ENCODE measurements at regions not wholly inside any gene's neighbourhood (a gene's known extent, or its start where the extent isn't known, plus 50 kb on each side); places are given as distances from the start of the nearest gene placed in this dataset.

DNA sequence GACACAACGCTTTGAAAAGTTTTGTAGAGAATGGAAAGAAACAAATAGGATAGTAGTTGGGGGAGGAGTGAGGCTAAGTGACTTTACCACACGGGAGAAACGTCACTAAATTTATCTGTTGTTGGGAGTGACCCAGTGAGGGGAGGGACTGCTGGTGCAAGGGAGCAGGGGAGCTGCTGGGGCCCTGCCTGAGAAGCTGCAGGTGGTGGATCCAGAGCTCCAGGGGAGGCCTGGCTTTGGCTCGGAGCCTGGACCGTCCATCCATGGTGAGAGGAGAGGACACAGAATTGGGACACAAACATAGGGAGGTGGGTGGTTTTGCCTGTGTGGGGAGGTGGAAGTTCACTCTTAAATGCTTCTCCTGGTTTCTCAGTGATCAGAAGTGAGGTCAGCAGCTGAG lies 107.6 kb downstream of the GOSR1 start (continued):
- TF ChIP-seq, protein P1, sequence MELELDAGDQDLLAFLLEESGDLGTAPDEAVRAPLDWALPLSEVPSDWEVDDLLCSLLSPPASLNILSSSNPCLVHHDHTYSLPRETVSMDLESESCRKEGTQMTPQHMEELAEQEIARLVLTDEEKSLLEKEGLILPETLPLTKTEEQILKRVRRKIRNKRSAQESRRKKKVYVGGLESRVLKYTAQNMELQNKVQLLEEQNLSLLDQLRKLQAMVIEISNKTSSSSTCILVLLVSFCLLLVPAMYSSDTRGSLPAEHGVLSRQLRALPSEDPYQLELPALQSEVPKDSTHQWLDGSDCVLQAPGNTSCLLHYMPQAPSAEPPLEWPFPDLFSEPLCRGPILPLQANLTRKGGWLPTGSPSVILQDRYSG (CRISPR knock-in tag; IDR thresholded peaks at IDR 0.05), result no peak
- TF ChIP-seq SALL2 (CRISPR knock-in tag; IDR thresholded peaks at IDR 0.05) (no peak), ZNF350 (CRISPR knock-in tag; IDR thresholded peaks at IDR 0.05; ENCODE audit: borderline replicate concordance, low read depth) (no peak), FOXJ3 (CRISPR knock-in tag; IDR thresholded peaks at IDR 0.05; ENCODE audit: borderline replicate concordance) (no peak), PCBP2 (optimal IDR thresholded peaks at IDR 0.05; ENCODE audit: low read depth, low read length, poor library complexity, severe bottlenecking) (no peak), TBP (CRISPR knock-in tag; IDR thresholded peaks at IDR 0.05) (no peak), TARDBP (CRISPR knock-in tag; IDR thresholded peaks at IDR 0.05) (no peak), ZC3H4 (CRISPR knock-in tag; IDR thresholded peaks at IDR 0.05; ENCODE audit: borderline replicate concordance) (no peak), TEAD3 (CRISPR knock-in tag; optimal IDR thresholded peaks at IDR 0.05; ENCODE audit: borderline replicate concordance) (no peak), ZNF703 (CRISPR knock-in tag; IDR thresholded peaks at IDR 0.05; ENCODE audit: borderline replicate concordance) (no peak), SALL1 (CRISPR knock-in tag; IDR thresholded peaks at IDR 0.05) (no peak), ZNF260 (CRISPR knock-in tag; IDR thresholded peaks at IDR 0.05; ENCODE audit: borderline replicate concordance, low read depth) (no peak), KDM3A (CRISPR knock-in tag; IDR thresholded peaks at IDR 0.05; ENCODE audit: low read depth) (no peak)
- TF ChIP-seq, protein P2, sequence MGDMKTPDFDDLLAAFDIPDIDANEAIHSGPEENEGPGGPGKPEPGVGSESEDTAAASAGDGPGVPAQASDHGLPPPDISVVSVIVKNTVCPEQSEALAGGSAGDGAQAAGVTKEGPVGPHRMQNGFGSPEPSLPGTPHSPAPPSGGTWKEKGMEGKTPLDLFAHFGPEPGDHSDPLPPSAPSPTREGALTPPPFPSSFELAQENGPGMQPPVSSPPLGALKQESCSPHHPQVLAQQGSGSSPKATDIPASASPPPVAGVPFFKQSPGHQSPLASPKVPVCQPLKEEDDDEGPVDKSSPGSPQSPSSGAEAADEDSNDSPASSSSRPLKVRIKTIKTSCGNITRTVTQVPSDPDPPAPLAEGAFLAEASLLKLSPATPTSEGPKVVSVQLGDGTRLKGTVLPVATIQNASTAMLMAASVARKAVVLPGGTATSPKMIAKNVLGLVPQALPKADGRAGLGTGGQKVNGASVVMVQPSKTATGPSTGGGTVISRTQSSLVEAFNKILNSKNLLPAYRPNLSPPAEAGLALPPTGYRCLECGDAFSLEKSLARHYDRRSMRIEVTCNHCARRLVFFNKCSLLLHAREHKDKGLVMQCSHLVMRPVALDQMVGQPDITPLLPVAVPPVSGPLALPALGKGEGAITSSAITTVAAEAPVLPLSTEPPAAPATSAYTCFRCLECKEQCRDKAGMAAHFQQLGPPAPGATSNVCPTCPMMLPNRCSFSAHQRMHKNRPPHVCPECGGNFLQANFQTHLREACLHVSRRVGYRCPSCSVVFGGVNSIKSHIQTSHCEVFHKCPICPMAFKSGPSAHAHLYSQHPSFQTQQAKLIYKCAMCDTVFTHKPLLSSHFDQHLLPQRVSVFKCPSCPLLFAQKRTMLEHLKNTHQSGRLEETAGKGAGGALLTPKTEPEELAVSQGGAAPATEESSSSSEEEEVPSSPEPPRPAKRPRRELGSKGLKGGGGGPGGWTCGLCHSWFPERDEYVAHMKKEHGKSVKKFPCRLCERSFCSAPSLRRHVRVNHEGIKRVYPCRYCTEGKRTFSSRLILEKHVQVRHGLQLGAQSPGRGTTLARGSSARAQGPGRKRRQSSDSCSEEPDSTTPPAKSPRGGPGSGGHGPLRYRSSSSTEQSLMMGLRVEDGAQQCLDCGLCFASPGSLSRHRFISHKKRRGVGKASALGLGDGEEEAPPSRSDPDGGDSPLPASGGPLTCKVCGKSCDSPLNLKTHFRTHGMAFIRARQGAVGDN (CRISPR knock-in tag; IDR thresholded peaks at IDR 0.05), result peak; percentile 65
- TF ChIP-seq, protein P3, sequence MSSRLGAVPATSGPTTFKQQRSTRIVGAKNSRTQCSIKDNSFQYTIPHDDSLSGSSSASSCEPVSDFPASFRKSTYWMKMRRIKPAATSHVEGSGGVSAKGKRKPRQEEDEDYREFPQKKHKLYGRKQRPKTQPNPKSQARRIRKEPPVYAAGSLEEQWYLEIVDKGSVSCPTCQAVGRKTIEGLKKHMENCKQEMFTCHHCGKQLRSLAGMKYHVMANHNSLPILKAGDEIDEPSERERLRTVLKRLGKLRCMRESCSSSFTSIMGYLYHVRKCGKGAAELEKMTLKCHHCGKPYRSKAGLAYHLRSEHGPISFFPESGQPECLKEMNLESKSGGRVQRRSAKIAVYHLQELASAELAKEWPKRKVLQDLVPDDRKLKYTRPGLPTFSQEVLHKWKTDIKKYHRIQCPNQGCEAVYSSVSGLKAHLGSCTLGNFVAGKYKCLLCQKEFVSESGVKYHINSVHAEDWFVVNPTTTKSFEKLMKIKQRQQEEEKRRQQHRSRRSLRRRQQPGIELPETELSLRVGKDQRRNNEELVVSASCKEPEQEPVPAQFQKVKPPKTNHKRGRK (CRISPR knock-in tag; IDR thresholded peaks at IDR 0.05), result no peak
- TF ChIP-seq, protein P4, sequence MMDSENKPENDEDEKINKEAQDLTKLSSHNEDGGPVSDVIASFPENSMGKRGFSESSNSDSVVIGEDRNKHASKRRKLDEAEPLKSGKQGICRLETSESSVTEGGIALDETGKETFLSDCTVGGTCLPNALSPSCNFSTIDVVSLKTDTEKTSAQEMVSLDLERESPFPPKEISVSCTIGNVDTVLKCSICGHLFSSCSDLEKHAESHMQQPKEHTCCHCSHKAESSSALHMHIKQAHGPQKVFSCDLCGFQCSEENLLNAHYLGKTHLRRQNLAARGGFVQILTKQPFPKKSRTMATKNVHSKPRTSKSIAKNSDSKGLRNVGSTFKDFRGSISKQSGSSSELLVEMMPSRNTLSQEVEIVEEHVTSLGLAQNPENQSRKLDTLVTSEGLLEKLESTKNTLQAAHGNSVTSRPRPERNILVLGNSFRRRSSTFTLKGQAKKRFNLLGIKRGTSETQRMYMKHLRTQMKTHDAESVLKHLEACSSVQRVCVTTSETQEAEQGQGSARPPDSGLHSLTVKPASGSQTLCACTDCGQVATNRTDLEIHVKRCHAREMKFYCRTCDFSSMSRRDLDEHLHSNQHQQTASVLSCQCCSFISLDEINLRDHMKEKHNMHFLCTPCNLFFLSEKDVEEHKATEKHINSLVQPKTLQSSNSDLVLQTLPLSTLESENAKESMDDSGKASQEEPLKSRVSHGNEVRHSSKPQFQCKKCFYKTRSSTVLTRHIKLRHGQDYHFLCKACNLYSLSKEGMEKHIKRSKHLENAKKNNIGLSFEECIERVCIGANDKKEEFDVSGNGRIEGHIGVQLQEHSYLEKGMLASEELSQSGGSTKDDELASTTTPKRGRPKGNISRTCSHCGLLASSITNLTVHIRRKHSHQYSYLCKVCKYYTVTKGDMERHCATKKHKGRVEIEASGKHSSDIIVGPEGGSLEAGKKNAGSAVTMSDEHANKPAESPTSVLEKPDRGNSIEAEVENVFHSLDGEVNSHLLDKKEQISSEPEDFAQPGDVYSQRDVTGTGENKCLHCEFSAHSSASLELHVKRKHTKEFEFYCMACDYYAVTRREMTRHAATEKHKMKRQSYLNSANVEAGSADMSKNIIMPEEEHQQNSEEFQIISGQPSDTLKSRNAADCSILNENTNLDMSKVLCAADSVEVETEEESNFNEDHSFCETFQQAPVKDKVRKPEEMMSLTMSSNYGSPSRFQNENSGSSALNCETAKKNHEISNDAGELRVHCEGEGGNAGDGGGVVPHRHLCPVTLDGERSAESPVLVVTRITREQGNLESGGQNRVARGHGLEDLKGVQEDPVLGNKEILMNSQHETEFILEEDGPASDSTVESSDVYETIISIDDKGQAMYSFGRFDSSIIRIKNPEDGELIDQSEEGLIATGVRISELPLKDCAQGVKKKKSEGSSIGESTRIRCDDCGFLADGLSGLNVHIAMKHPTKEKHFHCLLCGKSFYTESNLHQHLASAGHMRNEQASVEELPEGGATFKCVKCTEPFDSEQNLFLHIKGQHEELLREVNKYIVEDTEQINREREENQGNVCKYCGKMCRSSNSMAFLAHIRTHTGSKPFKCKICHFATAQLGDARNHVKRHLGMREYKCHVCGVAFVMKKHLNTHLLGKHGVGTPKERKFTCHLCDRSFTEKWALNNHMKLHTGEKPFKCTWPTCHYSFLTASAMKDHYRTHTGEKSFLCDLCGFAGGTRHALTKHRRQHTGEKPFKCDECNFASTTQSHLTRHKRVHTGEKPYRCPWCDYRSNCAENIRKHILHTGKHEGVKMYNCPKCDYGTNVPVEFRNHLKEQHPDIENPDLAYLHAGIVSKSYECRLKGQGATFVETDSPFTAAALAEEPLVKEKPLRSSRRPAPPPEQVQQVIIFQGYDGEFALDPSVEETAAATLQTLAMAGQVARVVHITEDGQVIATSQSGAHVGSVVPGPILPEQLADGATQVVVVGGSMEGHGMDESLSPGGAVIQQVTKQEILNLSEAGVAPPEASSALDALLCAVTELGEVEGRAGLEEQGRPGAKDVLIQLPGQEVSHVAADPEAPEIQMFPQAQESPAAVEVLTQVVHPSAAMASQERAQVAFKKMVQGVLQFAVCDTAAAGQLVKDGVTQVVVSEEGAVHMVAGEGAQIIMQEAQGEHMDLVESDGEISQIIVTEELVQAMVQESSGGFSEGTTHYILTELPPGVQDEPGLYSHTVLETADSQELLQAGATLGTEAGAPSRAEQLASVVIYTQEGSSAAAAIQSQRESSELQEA (CRISPR knock-in tag; IDR thresholded peaks at IDR 0.05; ENCODE audit: not compliant biosample characterization), result no peak
